ENCODE measurements at regions not wholly inside any gene's neighbourhood (a gene's known extent, or its start where the extent isn't known, plus 50 kb on each side); places are given as distances from the start of the nearest gene placed in this dataset.

GRCh38 chr17:73960469-73960868 is 243.0 kb upstream of the RPL38 start:
- TF ChIP-seq REST (IDR thresholded peaks at IDR 0.05; ENCODE audit: insufficient read depth in 1 of 2, low read depth in 2 of 2, low read length in 1 of 2): no peak
- TF ChIP-seq CTCF (IDR thresholded peaks at IDR 0.05): no peak

Data from Panc1 (cell line).